ENCODE measurements at regions not wholly inside any gene's neighbourhood (a gene's known extent, or its start where the extent isn't known, plus 50 kb on each side); places are given as distances from the start of the nearest gene placed in this dataset.

DNA sequence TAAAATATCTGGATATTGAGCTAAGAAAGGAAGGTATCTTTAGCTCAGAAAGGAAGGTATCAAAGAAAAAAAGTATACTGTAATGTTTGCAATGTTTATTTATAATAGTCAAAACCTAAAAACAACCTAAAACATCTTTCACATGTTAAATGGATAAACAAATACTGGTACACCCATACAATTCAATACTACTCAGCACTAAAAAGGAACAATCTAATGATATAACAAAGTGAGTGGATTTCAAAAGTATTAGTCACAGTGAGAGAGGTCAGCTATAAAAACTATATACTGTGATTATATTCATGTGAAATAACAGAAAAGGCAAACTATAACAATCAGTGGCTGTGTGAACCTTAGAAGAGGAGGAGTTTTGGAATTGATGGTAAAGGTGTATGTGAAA is 455.0 kb upstream of the FTMT start:
- no peak for TF ChIP-seq POLR2A (IDR thresholded peaks at IDR 0.05)
- TF ChIP-seq, protein P1, sequence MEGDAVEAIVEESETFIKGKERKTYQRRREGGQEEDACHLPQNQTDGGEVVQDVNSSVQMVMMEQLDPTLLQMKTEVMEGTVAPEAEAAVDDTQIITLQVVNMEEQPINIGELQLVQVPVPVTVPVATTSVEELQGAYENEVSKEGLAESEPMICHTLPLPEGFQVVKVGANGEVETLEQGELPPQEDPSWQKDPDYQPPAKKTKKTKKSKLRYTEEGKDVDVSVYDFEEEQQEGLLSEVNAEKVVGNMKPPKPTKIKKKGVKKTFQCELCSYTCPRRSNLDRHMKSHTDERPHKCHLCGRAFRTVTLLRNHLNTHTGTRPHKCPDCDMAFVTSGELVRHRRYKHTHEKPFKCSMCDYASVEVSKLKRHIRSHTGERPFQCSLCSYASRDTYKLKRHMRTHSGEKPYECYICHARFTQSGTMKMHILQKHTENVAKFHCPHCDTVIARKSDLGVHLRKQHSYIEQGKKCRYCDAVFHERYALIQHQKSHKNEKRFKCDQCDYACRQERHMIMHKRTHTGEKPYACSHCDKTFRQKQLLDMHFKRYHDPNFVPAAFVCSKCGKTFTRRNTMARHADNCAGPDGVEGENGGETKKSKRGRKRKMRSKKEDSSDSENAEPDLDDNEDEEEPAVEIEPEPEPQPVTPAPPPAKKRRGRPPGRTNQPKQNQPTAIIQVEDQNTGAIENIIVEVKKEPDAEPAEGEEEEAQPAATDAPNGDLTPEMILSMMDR (IDR thresholded peaks at IDR 0.05): no peak
